Keratinocyte (primary cell): ENCODE measurements at regions not wholly inside any gene's neighbourhood (a gene's known extent, or its start where the extent isn't known, plus 50 kb on each side); places are given as distances from the start of the nearest gene placed in this dataset.

Source experiments
- DNase-seq: peaks from one replicate; pipeline ENCODE4 v3.0.0-alpha.2; 2011; ENCODE audit warnings: low read depth, missing footprints, low spot score
- FAIRE-seq: peaks from 2 replicates; lab custom pipeline; 2011; peaks lifted over from hg19 to GRCh38; lab: Jason Lieb, UNC
- H2AFZ ChIP-seq: 2 replicates; pipeline ENCODE4 v1.6.0; 2012; ENCODE audit warnings: low read length, control low read depth, inconsistent platforms; ENCODE audit not compliant: control insufficient read depth
- H3K27ac ChIP-seq: 2 replicates; pipeline ENCODE4 v1.5.1; 2011; ENCODE audit warnings: low read length; ENCODE audit not compliant: control insufficient read depth, insufficient read depth
- H3K27me3 ChIP-seq: 3 replicates; pipeline ENCODE4 v1.6.0; 2011; ENCODE audit warnings: low read length; ENCODE audit not compliant: control insufficient read depth, insufficient read depth; ENCODE audit errors: extremely low read depth
- H3K36me3 ChIP-seq, 2 experiments: 2 replicates in 1 of 2; 3 replicates in 1 of 2; pipeline ENCODE4 v1.5.1; 2011; ENCODE audit warnings: low read length in 2 of 2, mild to moderate bottlenecking in 1 of 2; ENCODE audit not compliant: control insufficient read depth in 2 of 2, insufficient read depth in 2 of 2; ENCODE audit errors: extremely low read depth in 1 of 2
- H3K4me1 ChIP-seq: 3 replicates; pipeline ENCODE4 v1.5.1; 2011; ENCODE audit warnings: low read length; ENCODE audit not compliant: control insufficient read depth, insufficient read depth; ENCODE audit errors: extremely low read depth
- H3K4me2 ChIP-seq: 3 replicates; pipeline ENCODE4 v1.6.0; 2011; ENCODE audit warnings: low read depth, low read length; ENCODE audit not compliant: control insufficient read depth, insufficient read depth; ENCODE audit errors: extremely low read depth
- H3K4me3 ChIP-seq, 3 experiments: fragments of 200-600 bp in 1 of 3; sonication (generic) in 1 of 3; 2 replicates in 2 of 3; 3 replicates in 1 of 3; pipeline ENCODE4 v1.5.1; 2011 to 2016; ENCODE audit warnings: low read length in 3 of 3, mild to moderate bottlenecking in 3 of 3, control low read depth in 2 of 3, inconsistent platforms in 1 of 3, low read depth in 1 of 3, mixed read lengths in 1 of 3, mixed run types in 1 of 3, moderate library complexity in 1 of 3; ENCODE audit not compliant: control insufficient read depth in 2 of 3, insufficient read depth in 2 of 3; ENCODE audit errors: extremely low read depth in 1 of 3
- H3K79me2 ChIP-seq: 2 replicates; pipeline ENCODE4 v1.6.0; 2012; ENCODE audit warnings: low read length; ENCODE audit not compliant: control insufficient read depth, insufficient read depth
- H3K9ac ChIP-seq: 3 replicates; pipeline ENCODE4 v1.6.0; 2011; ENCODE audit warnings: low read length; ENCODE audit not compliant: control insufficient read depth, insufficient read depth; ENCODE audit errors: extremely low read depth
- H3K9me1 ChIP-seq: 3 replicates; pipeline ENCODE4 v1.6.0; 2011; ENCODE audit warnings: low read length; ENCODE audit not compliant: control insufficient read depth, insufficient read depth; ENCODE audit errors: extremely low read depth
- H3K9me3 ChIP-seq: 2 replicates; pipeline ENCODE4 v1.5.1; 2012; ENCODE audit warnings: low read depth, low read length; ENCODE audit not compliant: control insufficient read depth
- H4K20me1 ChIP-seq: 3 replicates; pipeline ENCODE4 v1.6.0; 2011; ENCODE audit warnings: low read length; ENCODE audit not compliant: control insufficient read depth, insufficient read depth; ENCODE audit errors: extremely low read depth
- EZH2 ChIP-seq: IDR thresholded peaks from one replicate; pipeline ENCODE4 v1.6.1; 2012; ENCODE audit warnings: inconsistent platforms, mild to moderate bottlenecking, low read length, moderate library complexity
- dilution Hi-C: fragments of 300-500 bp; cut with MboI; formaldehyde crosslinking; loops from one replicate; pipeline ENCODE4 v1.7.0; 2020; ENCODE audit warnings: low sequenced_read_pairs; ENCODE audit not compliant: extremely low pct_ligation_motif_present
- TF ChIP-seq, protein P1 (sequence below), 3 experiments: IDR thresholded peaks in 1 of 3; conservative IDR thresholded peaks in 1 of 3; optimal IDR thresholded peaks in 1 of 3; 2 replicates in 2 of 3; 3 replicates in 1 of 3; pipeline versions ENCODE3 to v1.5.1; 2011; ENCODE audit warnings: low read length in 3 of 3, mild to moderate bottlenecking in 3 of 3, moderate library complexity in 2 of 3, control low read depth in 1 of 3, inconsistent platforms in 1 of 3; ENCODE audit not compliant: insufficient read depth in 2 of 3; ENCODE audit errors: extremely low read depth in 1 of 3

DNA sequence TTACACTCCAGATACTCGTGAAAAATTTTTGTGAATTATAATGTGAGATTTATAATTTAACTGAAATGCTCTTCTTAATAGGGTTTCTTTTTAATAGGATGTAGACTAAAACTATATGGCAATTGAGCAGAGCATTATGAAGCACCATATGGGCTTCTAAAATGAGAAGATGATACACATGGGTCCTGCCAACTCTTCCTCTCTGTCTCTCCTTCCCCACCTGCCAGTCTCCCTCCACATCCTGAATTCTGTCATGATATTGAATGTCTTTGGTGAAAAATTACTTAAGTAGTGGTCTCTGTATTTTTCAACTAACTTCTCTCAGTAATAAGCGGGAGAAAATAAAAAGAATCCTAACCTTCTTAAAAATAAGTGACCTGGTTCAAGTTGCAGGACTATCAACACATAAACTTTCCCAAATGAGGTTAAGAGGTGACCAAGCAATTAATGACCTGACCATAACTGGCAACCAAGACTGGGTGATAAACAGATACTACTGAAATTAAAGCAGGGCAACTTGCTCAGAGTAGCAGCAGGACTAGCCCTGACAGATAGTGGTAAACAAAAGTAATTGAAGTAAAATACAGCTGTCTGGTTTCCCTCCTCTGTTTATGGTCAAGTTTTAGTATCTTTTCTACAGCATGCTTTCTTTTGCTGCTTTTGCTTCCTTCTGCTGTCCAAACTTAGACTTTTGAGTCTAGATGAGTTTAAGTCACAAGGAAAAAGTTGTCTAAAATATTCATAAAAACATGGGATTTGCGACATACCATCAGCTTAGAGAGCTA lies 117.1 kb upstream of the PDE1A start:
- Histone ChIP-seq H4K20me1 (no peaks in the 10 kb centered on the region), H3K27me3 (no peaks in the 10 kb centered on the region), H3K27ac (no peak overlapping the region), H3K9me3 (no peaks in the 10 kb centered on the region), H3K4me2 (no peak overlapping the region), H2AFZ (no peak overlapping the region), H3K9me1 (no peaks in the 10 kb centered on the region), H3K79me2 (no peaks in the 10 kb centered on the region), H3K4me1 (no peaks in the 10 kb centered on the region), H3K4me3 (no peak overlapping the region), H3K9ac (no peak overlapping the region), H3K36me3 (no peaks in the 10 kb centered on the region)
- FAIRE-seq, result no peak
- dilution Hi-C loops, result no loop called here
- no peak for DNase-seq
- TF ChIP-seq, protein P1, sequence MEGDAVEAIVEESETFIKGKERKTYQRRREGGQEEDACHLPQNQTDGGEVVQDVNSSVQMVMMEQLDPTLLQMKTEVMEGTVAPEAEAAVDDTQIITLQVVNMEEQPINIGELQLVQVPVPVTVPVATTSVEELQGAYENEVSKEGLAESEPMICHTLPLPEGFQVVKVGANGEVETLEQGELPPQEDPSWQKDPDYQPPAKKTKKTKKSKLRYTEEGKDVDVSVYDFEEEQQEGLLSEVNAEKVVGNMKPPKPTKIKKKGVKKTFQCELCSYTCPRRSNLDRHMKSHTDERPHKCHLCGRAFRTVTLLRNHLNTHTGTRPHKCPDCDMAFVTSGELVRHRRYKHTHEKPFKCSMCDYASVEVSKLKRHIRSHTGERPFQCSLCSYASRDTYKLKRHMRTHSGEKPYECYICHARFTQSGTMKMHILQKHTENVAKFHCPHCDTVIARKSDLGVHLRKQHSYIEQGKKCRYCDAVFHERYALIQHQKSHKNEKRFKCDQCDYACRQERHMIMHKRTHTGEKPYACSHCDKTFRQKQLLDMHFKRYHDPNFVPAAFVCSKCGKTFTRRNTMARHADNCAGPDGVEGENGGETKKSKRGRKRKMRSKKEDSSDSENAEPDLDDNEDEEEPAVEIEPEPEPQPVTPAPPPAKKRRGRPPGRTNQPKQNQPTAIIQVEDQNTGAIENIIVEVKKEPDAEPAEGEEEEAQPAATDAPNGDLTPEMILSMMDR (optimal IDR thresholded peaks at IDR 0.05 in 1 of 3, IDR thresholded peaks at IDR 0.05 in 1 of 3, conservative IDR thresholded peaks at IDR 0.05 in 1 of 3; ENCODE audit: extremely low read depth in 1 of 3, insufficient read depth in 2 of 3, low read length in 3 of 3), result no peak
- no peak for TF ChIP-seq EZH2

GRCh38 chr2:182545420-182546167 lies 118.8 kb upstream of the PDE1A start:
- Histone ChIP-seq H3K9me3 (no peaks in the 10 kb centered on the region), H3K4me3 (no peak overlapping the region), H3K36me3 (no peaks in the 10 kb centered on the region), H3K27me3 (no peaks in the 10 kb centered on the region), H3K27ac (no peak overlapping the region), H3K4me2 (no peak overlapping the region), H4K20me1 (no peaks in the 10 kb centered on the region), H3K9me1 (no peaks in the 10 kb centered on the region), H3K79me2 (no peaks in the 10 kb centered on the region), H3K4me1 (no peaks in the 10 kb centered on the region), H3K9ac (no peak overlapping the region), H2AFZ (no peak overlapping the region)
- TF ChIP-seq EZH2, result no peak
- DNase-seq (no peak), FAIRE-seq (no peak)
- dilution Hi-C loops, result no loop called here
